ENCODE measurements at regions not wholly inside any gene's neighbourhood (a gene's known extent, or its start where the extent isn't known, plus 50 kb on each side); places are given as distances from the start of the nearest gene placed in this dataset.

- TF ChIP-seq, protein P1, sequence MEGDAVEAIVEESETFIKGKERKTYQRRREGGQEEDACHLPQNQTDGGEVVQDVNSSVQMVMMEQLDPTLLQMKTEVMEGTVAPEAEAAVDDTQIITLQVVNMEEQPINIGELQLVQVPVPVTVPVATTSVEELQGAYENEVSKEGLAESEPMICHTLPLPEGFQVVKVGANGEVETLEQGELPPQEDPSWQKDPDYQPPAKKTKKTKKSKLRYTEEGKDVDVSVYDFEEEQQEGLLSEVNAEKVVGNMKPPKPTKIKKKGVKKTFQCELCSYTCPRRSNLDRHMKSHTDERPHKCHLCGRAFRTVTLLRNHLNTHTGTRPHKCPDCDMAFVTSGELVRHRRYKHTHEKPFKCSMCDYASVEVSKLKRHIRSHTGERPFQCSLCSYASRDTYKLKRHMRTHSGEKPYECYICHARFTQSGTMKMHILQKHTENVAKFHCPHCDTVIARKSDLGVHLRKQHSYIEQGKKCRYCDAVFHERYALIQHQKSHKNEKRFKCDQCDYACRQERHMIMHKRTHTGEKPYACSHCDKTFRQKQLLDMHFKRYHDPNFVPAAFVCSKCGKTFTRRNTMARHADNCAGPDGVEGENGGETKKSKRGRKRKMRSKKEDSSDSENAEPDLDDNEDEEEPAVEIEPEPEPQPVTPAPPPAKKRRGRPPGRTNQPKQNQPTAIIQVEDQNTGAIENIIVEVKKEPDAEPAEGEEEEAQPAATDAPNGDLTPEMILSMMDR (IDR thresholded peaks at IDR 0.05; ENCODE audit: unreplicated experiment), result no peak
- Mint-ChIP-seq H3K4me1 (ENCODE audit: low read depth, unreplicated experiment) (no peaks in the 10 kb centered on the region), H3K4me3 (ENCODE audit: low read depth, unreplicated experiment) (no peak overlapping the region), H3K36me3 (ENCODE audit: insufficient read depth, unreplicated experiment) (no peaks in the 10 kb centered on the region), H3K27ac (ENCODE audit: unreplicated experiment) (no peak overlapping the region), H3K9me3 (ENCODE audit: low read depth, unreplicated experiment) (no peaks in the 10 kb centered on the region), H3K27me3 (ENCODE audit: unreplicated experiment) (peaks cover 12% of the 10 kb centered on the region)
- BruUV-seq (replicated peaks), result no TSS peak
- no peak for DNase-seq
- intact Hi-C loops (cut with micrococcal nuclease; ENCODE audit: unreplicated experiment), result no loop called here
- CTCF ChIA-PET, result no interaction called here
These were observed 212.5 kb downstream of the EMX2 start for GRCh38 chr10:117754770-117755658.

DNA sequence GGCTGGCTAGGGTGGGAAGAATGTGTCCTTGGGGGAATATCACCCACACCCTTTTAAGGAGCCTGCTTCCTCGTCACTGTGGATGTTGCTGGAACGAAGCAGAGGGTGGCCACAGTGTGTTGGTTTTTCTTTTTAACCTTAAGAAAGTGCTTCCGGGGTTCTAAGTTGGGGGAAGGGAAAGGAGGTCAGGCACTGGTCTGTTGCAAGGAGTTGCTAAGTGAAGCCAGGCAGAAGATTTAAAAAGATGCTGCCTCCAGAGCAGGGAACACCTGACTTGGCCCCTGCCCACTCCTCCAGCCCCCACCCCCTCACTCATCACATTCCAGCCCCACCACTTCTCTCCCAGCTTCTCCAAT is 213.1 kb downstream of the EMX2 start:
- intact Hi-C loops (cut with micrococcal nuclease; ENCODE audit: unreplicated experiment), result no loop called here
- Mint-ChIP-seq H3K36me3 (ENCODE audit: insufficient read depth, unreplicated experiment) (no peaks in the 10 kb centered on the region), H3K27me3 (ENCODE audit: unreplicated experiment) (peaks cover 15% of the 10 kb centered on the region), H3K4me3 (ENCODE audit: low read depth, unreplicated experiment) (no peak overlapping the region), H3K4me1 (ENCODE audit: low read depth, unreplicated experiment) (no peaks in the 10 kb centered on the region), H3K9me3 (ENCODE audit: low read depth, unreplicated experiment) (no peaks in the 10 kb centered on the region), H3K27ac (ENCODE audit: unreplicated experiment) (no peak overlapping the region)
- TF ChIP-seq, protein P1 (IDR thresholded peaks at IDR 0.05; ENCODE audit: unreplicated experiment), result no peak
- BruUV-seq (replicated peaks), result no TSS peak
- CTCF ChIA-PET, result no interaction called here
- no peak for DNase-seq

GRCh38 chr10:117757086-117757720 is 214.7 kb downstream of the EMX2 start:
- H3K27ac Mint-ChIP-seq (ENCODE audit: unreplicated experiment), result no peak overlapping the region
- TF ChIP-seq, protein P1 (IDR thresholded peaks at IDR 0.05; ENCODE audit: unreplicated experiment), result no peak
- BruUV-seq (replicated peaks), result no TSS peak
- H3K4me1 Mint-ChIP-seq (ENCODE audit: low read depth, unreplicated experiment), result no peaks in the 10 kb centered on the region
- CTCF ChIA-PET, result no interaction called here
- H3K27me3 Mint-ChIP-seq (ENCODE audit: unreplicated experiment), result peaks cover 31% of the 10 kb centered on the region
- H3K9me3 Mint-ChIP-seq (ENCODE audit: low read depth, unreplicated experiment), result no peaks in the 10 kb centered on the region
- no peak for DNase-seq
- intact Hi-C loops (cut with micrococcal nuclease; ENCODE audit: unreplicated experiment), result no loop called here
- H3K36me3 Mint-ChIP-seq (ENCODE audit: insufficient read depth, unreplicated experiment), result no peaks in the 10 kb centered on the region
- no peak overlapping the region for H3K4me3 Mint-ChIP-seq (ENCODE audit: low read depth, unreplicated experiment)

DNA sequence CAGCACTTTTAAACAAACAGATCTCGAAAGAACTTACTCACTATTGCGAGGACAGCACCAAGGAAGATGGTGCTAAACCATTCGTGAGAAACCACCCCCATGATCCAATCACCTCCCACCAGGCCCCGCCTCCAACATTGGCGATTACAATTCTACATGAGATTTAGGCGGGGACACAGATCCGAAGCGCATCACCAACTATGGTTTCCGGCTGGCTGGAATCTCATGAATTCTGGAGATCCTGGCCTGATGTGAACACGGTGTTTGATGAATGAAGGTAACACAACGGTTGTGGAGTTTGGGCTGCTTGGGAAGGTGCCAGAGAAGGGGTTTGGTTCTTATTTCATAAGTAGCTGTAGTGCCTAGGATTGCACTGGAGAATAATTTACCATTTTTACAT is 216.7 kb downstream of the EMX2 start:
- BruUV-seq (replicated peaks), result no TSS peak
- DNase-seq, result no peak
- Mint-ChIP-seq H3K27me3 (ENCODE audit: unreplicated experiment) (peaks cover 49% of the 10 kb centered on the region), H3K36me3 (ENCODE audit: insufficient read depth, unreplicated experiment) (no peaks in the 10 kb centered on the region), H3K4me1 (ENCODE audit: low read depth, unreplicated experiment) (no peaks in the 10 kb centered on the region), H3K4me3 (ENCODE audit: low read depth, unreplicated experiment) (no peak overlapping the region), H3K27ac (ENCODE audit: unreplicated experiment) (no peak overlapping the region), H3K9me3 (ENCODE audit: low read depth, unreplicated experiment) (peaks cover 3% of the 10 kb centered on the region)
- intact Hi-C loops (cut with micrococcal nuclease; ENCODE audit: unreplicated experiment), result no loop called here
- TF ChIP-seq, protein P1 (IDR thresholded peaks at IDR 0.05; ENCODE audit: unreplicated experiment), result no peak
- CTCF ChIA-PET, result no interaction called here

All from Calu3 (cell line).